ENCODE measurements at regions not wholly inside any gene's neighbourhood (a gene's known extent, or its start where the extent isn't known, plus 50 kb on each side); places are given as distances from the start of the nearest gene placed in this dataset.
A peak's percentile ranks its signal among the peaks of the same experiment; 100 is the strongest.
"Not testable (repeated sequence)": the region's sequence is repeated elsewhere in the genome, so short reads cannot be mapped to it uniquely, and the experiment has no call there.

GRCh38 chr7:91355695-91356435 is 91.6 kb downstream of the FZD1 start:
- WGBS (ENCODE audit: insufficient coverage, insufficient read length), result no CpG with 5 or more reads among the region's 7 CpGs
- no peak overlapping the region for H3K4me3 ChIP-seq (ENCODE audit: low read length)
- H3K9me3 ChIP-seq (ENCODE audit: control insufficient read depth, insufficient read depth, low read length), result no peaks in the 10 kb centered on the region
- peaks cover 2% of the 10 kb centered on the region; the same call in 1 of the 2 replicates for H3K4me1 ChIP-seq (ENCODE audit: control insufficient read depth, insufficient read depth, low read length)
- peaks cover 56% of the 10 kb centered on the region for H3K27me3 ChIP-seq (ENCODE audit: control insufficient read depth, insufficient read depth, low read length)
- H3K27ac ChIP-seq (ENCODE audit: low read length), result no peak overlapping the region
- peak; percentile 45 for DNase-seq (ENCODE audit: low read depth, low spot score)
- no peaks in the 10 kb centered on the region for H3K36me3 ChIP-seq (ENCODE audit: control insufficient read depth, insufficient read depth, low read length)

GRCh38 chr7:91356915-91357314 is 92.7 kb downstream of the FZD1 start:
- DNase-seq (ENCODE audit: low read depth, low spot score), result no peak
- peaks cover 2% of the 10 kb centered on the region; the same call in 1 of the 2 replicates for H3K4me1 ChIP-seq (ENCODE audit: control insufficient read depth, insufficient read depth, low read length)
- peaks cover 52% of the 10 kb centered on the region for H3K27me3 ChIP-seq (ENCODE audit: control insufficient read depth, insufficient read depth, low read length)
- no peaks in the 10 kb centered on the region for H3K9me3 ChIP-seq (ENCODE audit: control insufficient read depth, insufficient read depth, low read length)
- no peaks in the 10 kb centered on the region for H3K36me3 ChIP-seq (ENCODE audit: control insufficient read depth, insufficient read depth, low read length)
- no peak overlapping the region for H3K27ac ChIP-seq (ENCODE audit: low read length)
- H3K4me3 ChIP-seq (ENCODE audit: low read length), result no peak overlapping the region

- Histone ChIP-seq H3K27me3 (ENCODE audit: control insufficient read depth, insufficient read depth, low read length) (peaks cover 50% of the 10 kb centered on the region), H3K4me1 (ENCODE audit: control insufficient read depth, insufficient read depth, low read length) (peaks cover 2% of the 10 kb centered on the region; the same call in 1 of the 2 replicates), H3K4me3 (ENCODE audit: low read length) (no peak overlapping the region), H3K27ac (ENCODE audit: low read length) (no peak overlapping the region), H3K9me3 (ENCODE audit: control insufficient read depth, insufficient read depth, low read length) (no peaks in the 10 kb centered on the region), H3K36me3 (ENCODE audit: control insufficient read depth, insufficient read depth, low read length) (no peaks in the 10 kb centered on the region)
- DNase-seq (ENCODE audit: low read depth, low spot score), result no peak
- WGBS (ENCODE audit: insufficient coverage, insufficient read length), result no CpG with 5 or more reads among the region's 1 CpG
Measured at GRCh38 chr7:91357379-91357778, 93.1 kb downstream of the FZD1 start.

- peaks cover 2% of the 10 kb centered on the region; the same call in 1 of the 2 replicates for H3K4me1 ChIP-seq (ENCODE audit: control insufficient read depth, insufficient read depth, low read length)
- WGBS (ENCODE audit: insufficient coverage, insufficient read length), result no CpG with 5 or more reads among the region's 1 CpG
- no peaks in the 10 kb centered on the region for H3K9me3 ChIP-seq (ENCODE audit: control insufficient read depth, insufficient read depth, low read length)
- H3K27ac ChIP-seq (ENCODE audit: low read length), result no peak overlapping the region
- H3K4me3 ChIP-seq (ENCODE audit: low read length), result no peak overlapping the region
- H3K27me3 ChIP-seq (ENCODE audit: control insufficient read depth, insufficient read depth, low read length), result peaks cover 50% of the 10 kb centered on the region
- no peak for DNase-seq (ENCODE audit: low read depth, low spot score)
- no peaks in the 10 kb centered on the region for H3K36me3 ChIP-seq (ENCODE audit: control insufficient read depth, insufficient read depth, low read length)
Measured at GRCh38 chr7:91357901-91358300, 93.7 kb downstream of the FZD1 start.

GRCh38 chr7:91358303-91358702 is 94.1 kb downstream of the FZD1 start:
- DNase-seq (ENCODE audit: low read depth, low spot score), result no peak
- Histone ChIP-seq H3K27ac (ENCODE audit: low read length) (no peak overlapping the region), H3K9me3 (ENCODE audit: control insufficient read depth, insufficient read depth, low read length) (no peaks in the 10 kb centered on the region), H3K4me1 (ENCODE audit: control insufficient read depth, insufficient read depth, low read length) (peaks cover 2% of the 10 kb centered on the region; the same call in 1 of the 2 replicates), H3K27me3 (ENCODE audit: control insufficient read depth, insufficient read depth, low read length) (peaks cover 47% of the 10 kb centered on the region), H3K36me3 (ENCODE audit: control insufficient read depth, insufficient read depth, low read length) (no peaks in the 10 kb centered on the region), H3K4me3 (ENCODE audit: low read length) (no peak overlapping the region)
- no CpG with 5 or more reads among the region's 2 CpGs for WGBS (ENCODE audit: insufficient coverage, insufficient read length)

- WGBS (ENCODE audit: insufficient coverage, insufficient read length), result no CpG with 5 or more reads among the region's 5 CpGs
- H3K4me3 ChIP-seq (ENCODE audit: low read length); H3K36me3 ChIP-seq (ENCODE audit: control insufficient read depth, insufficient read depth, low read length); DNase-seq (ENCODE audit: low read depth, low spot score); H3K4me1 ChIP-seq (ENCODE audit: control insufficient read depth, insufficient read depth, low read length); H3K9me3 ChIP-seq (ENCODE audit: control insufficient read depth, insufficient read depth, low read length); H3K27me3 ChIP-seq (ENCODE audit: control insufficient read depth, insufficient read depth, low read length); H3K27ac ChIP-seq (ENCODE audit: low read length): not testable (repeated sequence)
Measured at GRCh38 chr7:91365097-91365496, 100.9 kb downstream of the FZD1 start.

- Histone ChIP-seq H3K27me3 (ENCODE audit: control insufficient read depth, insufficient read depth, low read length) (no peaks in the 10 kb centered on the region), H3K9me3 (ENCODE audit: control insufficient read depth, insufficient read depth, low read length) (no peaks in the 10 kb centered on the region), H3K4me3 (ENCODE audit: low read length) (no peak overlapping the region), H3K4me1 (ENCODE audit: control insufficient read depth, insufficient read depth, low read length) (no peaks in the 10 kb centered on the region), H3K36me3 (ENCODE audit: control insufficient read depth, insufficient read depth, low read length) (no peaks in the 10 kb centered on the region), H3K27ac (ENCODE audit: low read length) (no peak overlapping the region)
- DNase-seq (ENCODE audit: low read depth, low spot score), result no peak
Measured at GRCh38 chr7:91366091-91366490, 101.9 kb downstream of the FZD1 start.

GRCh38 chr7:91367812-91368578 is 103.8 kb downstream of the FZD1 start:
- H3K36me3 ChIP-seq (ENCODE audit: control insufficient read depth, insufficient read depth, low read length), result no peaks in the 10 kb centered on the region
- no peak overlapping the region for H3K4me3 ChIP-seq (ENCODE audit: low read length)
- H3K4me1 ChIP-seq (ENCODE audit: control insufficient read depth, insufficient read depth, low read length), result no peaks in the 10 kb centered on the region
- H3K27me3 ChIP-seq (ENCODE audit: control insufficient read depth, insufficient read depth, low read length), result no peaks in the 10 kb centered on the region
- DNase-seq (ENCODE audit: low read depth, low spot score), result no peak
- no CpG with 5 or more reads among the region's 6 CpGs for WGBS (ENCODE audit: insufficient coverage, insufficient read length)
- H3K9me3 ChIP-seq (ENCODE audit: control insufficient read depth, insufficient read depth, low read length), result no peaks in the 10 kb centered on the region
- H3K27ac ChIP-seq (ENCODE audit: low read length), result no peak overlapping the region

GRCh38 chr7:91372323-91372722 is 108.1 kb downstream of the FZD1 start:
- no peak overlapping the region for H3K4me3 ChIP-seq (ENCODE audit: low read length)
- DNase-seq (ENCODE audit: low read depth, low spot score), result no peak
- no CpG with 5 or more reads among the region's 3 CpGs for WGBS (ENCODE audit: insufficient coverage, insufficient read length)
- no peaks in the 10 kb centered on the region for H3K4me1 ChIP-seq (ENCODE audit: control insufficient read depth, insufficient read depth, low read length)
- no peaks in the 10 kb centered on the region for H3K36me3 ChIP-seq (ENCODE audit: control insufficient read depth, insufficient read depth, low read length)
- no peak overlapping the region for H3K27ac ChIP-seq (ENCODE audit: low read length)
- H3K27me3 ChIP-seq (ENCODE audit: control insufficient read depth, insufficient read depth, low read length), result no peaks in the 10 kb centered on the region
- H3K9me3 ChIP-seq (ENCODE audit: control insufficient read depth, insufficient read depth, low read length), result no peaks in the 10 kb centered on the region

- Histone ChIP-seq H3K4me3 (ENCODE audit: low read length) (no peak overlapping the region), H3K36me3 (ENCODE audit: control insufficient read depth, insufficient read depth, low read length) (no peaks in the 10 kb centered on the region), H3K27me3 (ENCODE audit: control insufficient read depth, insufficient read depth, low read length) (no peaks in the 10 kb centered on the region), H3K27ac (ENCODE audit: low read length) (no peak overlapping the region), H3K9me3 (ENCODE audit: control insufficient read depth, insufficient read depth, low read length) (no peaks in the 10 kb centered on the region), H3K4me1 (ENCODE audit: control insufficient read depth, insufficient read depth, low read length) (no peaks in the 10 kb centered on the region)
- no peak for DNase-seq (ENCODE audit: low read depth, low spot score)
- WGBS (ENCODE audit: insufficient coverage, insufficient read length), result no CpG with 5 or more reads among the region's 4 CpGs
Measured at GRCh38 chr7:91373111-91373800, 109.0 kb downstream of the FZD1 start.
